HG02981 (cell line): ENCODE measurements at regions not wholly inside any gene's neighbourhood (a gene's known extent, or its start where the extent isn't known, plus 50 kb on each side); places are given as distances from the start of the nearest gene placed in this dataset.
"Not testable (repeated sequence)": the region's sequence is repeated elsewhere in the genome, so short reads cannot be mapped to it uniquely, and the experiment has no call there.

Experiments
- ATAC-seq: cut with Tn5 transposase; IDR thresholded peaks from one replicate; pipeline ENCODE4 v1.9.1; 2021; ENCODE audit warnings: mild to moderate bottlenecking, moderate library complexity; ENCODE audit not compliant: unreplicated experiment

- ATAC-seq, result not testable (repeated sequence)
Observed at GRCh38 chr12:67488349-67488748, 160.2 kb upstream of the DYRK2 start.

GRCh38 chr12:67489007-67489406 lies 159.5 kb upstream of the DYRK2 start:
- ATAC-seq, result no peak

- ATAC-seq, result no peak
Observed at GRCh38 chr12:67496581-67496980, 152.0 kb upstream of the DYRK2 start.

- ATAC-seq, result no peak
Observed at GRCh38 chr12:67498991-67499390, 149.6 kb upstream of the DYRK2 start.

GRCh38 chr12:67501362-67501761 lies 147.2 kb upstream of the DYRK2 start:
- no peak for ATAC-seq

GRCh38 chr12:67504026-67504425 lies 144.5 kb upstream of the DYRK2 start:
- no peak for ATAC-seq

GRCh38 chr12:67506739-67507138 lies 141.8 kb upstream of the DYRK2 start:
- no peak for ATAC-seq

- ATAC-seq, result no peak
Observed at GRCh38 chr12:67508830-67509229, 139.7 kb upstream of the DYRK2 start.

- no peak for ATAC-seq
Observed at GRCh38 chr12:67509666-67510386, 138.7 kb upstream of the DYRK2 start.

- no peak for ATAC-seq
Observed at GRCh38 chr12:67512061-67512460, 136.5 kb upstream of the DYRK2 start.

- ATAC-seq, result no peak
Observed at GRCh38 chr12:67514502-67514901, 134.0 kb upstream of the DYRK2 start.

- ATAC-seq, result peak; percentile 63
Observed at GRCh38 chr12:67515679-67516340, 132.7 kb upstream of the DYRK2 start.

GRCh38 chr12:67517181-67517887 lies 131.2 kb upstream of the DYRK2 start:
- ATAC-seq, result no peak

GRCh38 chr12:67519484-67520433 lies 128.8 kb upstream of the DYRK2 start:
- no peak for ATAC-seq

GRCh38 chr12:67520606-67521005 lies 127.9 kb upstream of the DYRK2 start:
- no peak for ATAC-seq

- no peak for ATAC-seq
Observed at GRCh38 chr12:67522222-67522621, 126.3 kb upstream of the DYRK2 start.

- ATAC-seq, result no peak
Observed at GRCh38 chr12:67523538-67523937, 125.0 kb upstream of the DYRK2 start.

- ATAC-seq, result no peak
Observed at GRCh38 chr12:67524861-67525616, 123.5 kb upstream of the DYRK2 start.

GRCh38 chr12:67525617-67525884 lies 123.0 kb upstream of the DYRK2 start:
- ATAC-seq, result no peak

- no peak for ATAC-seq
Observed at GRCh38 chr12:67526129-67526528, 122.4 kb upstream of the DYRK2 start.
